Endothelial cell of umbilical vein (primary cell): ENCODE measurements at regions not wholly inside any gene's neighbourhood (a gene's known extent, or its start where the extent isn't known, plus 50 kb on each side); places are given as distances from the start of the nearest gene placed in this dataset.

Source experiments
- BruUV-seq: library from RNA; stranded (reverse); fragments of 400-500 nt; replicated peaks from 2 replicates; lab custom pipeline; 2021; lab: Mats Ljungman, UMichigan
- CTCF ChIA-PET: fragments of 300-600, 350-600 bp; sonication (Branson Sonifier 250); formaldehyde crosslinking; loops from one replicate; lab custom pipeline; 2021; ENCODE audit warnings: antibody characterized with exemption, inconsistent platforms; lab: Charles Lee
- POLR2A ChIA-PET: fragments of 300-600, 350-600 bp; sonication (Branson Sonifier 250); formaldehyde crosslinking; loops from one replicate; lab custom pipeline; 2021; ENCODE audit warnings: antibody characterized with exemption, inconsistent platforms; lab: Charles Lee
- DNase-seq: peaks from one replicate; pipeline ENCODE4 v3.0.0-alpha.2; 2011; ENCODE audit warnings: low read depth, low spot score
- FAIRE-seq: peaks from 2 replicates; lab custom pipeline; 2011; peaks lifted over from hg19 to GRCh38; lab: Jason Lieb, UNC
- H2AFZ ChIP-seq: 2 replicates; pipeline ENCODE4 v1.6.0; 2012; ENCODE audit warnings: low read depth, low read length, control low read depth, inconsistent platforms
- H3K27ac ChIP-seq: 2 replicates; pipeline ENCODE4 v1.5.1; 2011; ENCODE audit warnings: low read depth, mild to moderate bottlenecking, control low read depth, low read length, moderate library complexity; ENCODE audit not compliant: insufficient read depth
- H3K27me3 ChIP-seq, 2 experiments: 2 replicates each; pipeline versions ENCODE4 v1.6.0 to v1.6.1; 2011; ENCODE audit warnings: low read length in 2 of 2, mixed read lengths in 1 of 2; ENCODE audit not compliant: control insufficient read depth in 2 of 2, insufficient read depth in 2 of 2
- H3K36me3 ChIP-seq, 2 experiments: 2 replicates in 1 of 2; 3 replicates in 1 of 2; pipeline ENCODE4 v1.5.1; 2011; ENCODE audit warnings: low read length in 2 of 2, mild to moderate bottlenecking in 1 of 2, moderate library complexity in 1 of 2; ENCODE audit not compliant: control insufficient read depth in 2 of 2, insufficient read depth in 2 of 2; ENCODE audit errors: extremely low read depth in 1 of 2
- H3K4me1 ChIP-seq: 3 replicates; pipeline ENCODE4 v1.5.1; 2011; ENCODE audit warnings: mild to moderate bottlenecking, low read length; ENCODE audit not compliant: control insufficient read depth, insufficient read depth; ENCODE audit errors: extremely low read depth
- H3K4me2 ChIP-seq: 2 replicates; pipeline ENCODE4 v1.6.1; 2011; ENCODE audit warnings: low read length, control low read depth, mixed read lengths; ENCODE audit not compliant: insufficient read depth
- H3K4me3 ChIP-seq, 3 experiments: fragments of 200-600 bp in 1 of 3; sonication (generic), shearing (Covaris generic) in 1 of 3; replicated peaks in 1 of 3; 2 replicates each; pipeline ENCODE4 v1.5.1; 2011 to 2016; ENCODE audit warnings: control low read depth in 3 of 3, low read length in 3 of 3, mild to moderate bottlenecking in 2 of 3, inconsistent platforms in 1 of 3, low read depth in 1 of 3, moderate library complexity in 1 of 3; ENCODE audit not compliant: insufficient read depth in 1 of 3
- H3K79me2 ChIP-seq: 2 replicates; pipeline ENCODE4 v1.6.0; 2012; ENCODE audit warnings: low read length, inconsistent platforms; ENCODE audit not compliant: control insufficient read depth, insufficient read depth
- H3K9ac ChIP-seq: replicated peaks from 2 replicates; pipeline ENCODE3; 2011; ENCODE audit warnings: low read length, control low read depth; ENCODE audit not compliant: insufficient read depth; ENCODE audit errors: extremely low read depth
- H3K9me1 ChIP-seq: replicated peaks from 3 replicates; pipeline ENCODE4 v1.6.0; 2011; ENCODE audit warnings: mild to moderate bottlenecking, low read length; ENCODE audit not compliant: control insufficient read depth, insufficient read depth; ENCODE audit errors: extremely low read depth
- H3K9me3 ChIP-seq: replicated peaks from 2 replicates; pipeline ENCODE4 v1.5.1; 2012; ENCODE audit warnings: low read length, inconsistent platforms; ENCODE audit not compliant: control insufficient read depth, insufficient read depth
- H4K20me1 ChIP-seq: replicated peaks from 2 replicates; pipeline ENCODE3; 2011; ENCODE audit warnings: mild to moderate bottlenecking, low read length; ENCODE audit not compliant: control insufficient read depth, insufficient read depth; ENCODE audit errors: extremely low read depth
- EZH2 ChIP-seq: IDR thresholded peaks from 2 replicates; pipeline ENCODE4 v1.6.1; 2012; ENCODE audit warnings: borderline replicate concordance, low read depth, mild to moderate bottlenecking, moderate library complexity, low read length, inconsistent platforms; ENCODE audit not compliant: severe bottlenecking
- FOS ChIP-seq: IDR thresholded peaks from 2 replicates; pipeline ENCODE4 v1.6.1; 2011; ENCODE audit warnings: mild to moderate bottlenecking, low read length, moderate library complexity, borderline replicate concordance; ENCODE audit not compliant: insufficient read depth
- GATA2 ChIP-seq: IDR thresholded peaks from 2 replicates; pipeline ENCODE4 v1.7.0; 2011; ENCODE audit warnings: low read depth, mild to moderate bottlenecking, moderate library complexity, mixed read lengths, low read length; ENCODE audit not compliant: insufficient read length, insufficient read depth
- JUN ChIP-seq: IDR thresholded peaks from 2 replicates; pipeline ENCODE4 v1.6.1; 2011; ENCODE audit warnings: borderline replicate concordance, low read depth; ENCODE audit not compliant: insufficient read length, insufficient read depth
- MYC ChIP-seq: IDR thresholded peaks from one replicate; pipeline ENCODE4 v1.6.1; 2011; ENCODE audit warnings: mild to moderate bottlenecking, low read depth, low read length
- POLR2A ChIP-seq: IDR thresholded peaks from 2 replicates; pipeline ENCODE4 v1.6.1; 2012; ENCODE audit warnings: low read depth, mild to moderate bottlenecking, control low read depth, low read length
- POLR2AphosphoS5 ChIP-seq: IDR thresholded peaks from 2 replicates; pipeline ENCODE4 v1.6.1; 2012; ENCODE audit warnings: low read depth, mild to moderate bottlenecking, control low read depth, low read length, moderate library complexity; ENCODE audit not compliant: insufficient read depth
- dilution Hi-C: fragments of 300-500 bp; cut with MboI; formaldehyde crosslinking; loops from one replicate; pipeline ENCODE4 v1.15.0; 2019; ENCODE audit warnings: low sequenced_read_pairs; ENCODE audit not compliant: extremely low pct_ligation_motif_present
- intact Hi-C: fragments of 100-400 bp; cut with micrococcal nuclease; formaldehyde crosslinking; loops from one replicate; pipeline ENCODE4 v1.10.0; 2022
- TF ChIP-seq, protein P1 (sequence below), 2 donors: IDR thresholded peaks; 1 replicate in 1 of 2; 2 replicates in 1 of 2; pipeline ENCODE4 v1.5.1; 2011; ENCODE audit warnings: low read length in 2 of 2, mild to moderate bottlenecking in 2 of 2, moderate library complexity in 2 of 2, control low read depth in 1 of 2, inconsistent platforms in 1 of 2, low read depth in 1 of 2; ENCODE audit not compliant: insufficient read depth in 1 of 2; ENCODE audit errors: extremely low read depth in 1 of 2
- TF ChIP-seq, protein P2 (sequence below): IDR thresholded peaks from 2 replicates; pipeline ENCODE4 v1.6.1; 2011; ENCODE audit not compliant: insufficient read depth, insufficient read length

DNA sequence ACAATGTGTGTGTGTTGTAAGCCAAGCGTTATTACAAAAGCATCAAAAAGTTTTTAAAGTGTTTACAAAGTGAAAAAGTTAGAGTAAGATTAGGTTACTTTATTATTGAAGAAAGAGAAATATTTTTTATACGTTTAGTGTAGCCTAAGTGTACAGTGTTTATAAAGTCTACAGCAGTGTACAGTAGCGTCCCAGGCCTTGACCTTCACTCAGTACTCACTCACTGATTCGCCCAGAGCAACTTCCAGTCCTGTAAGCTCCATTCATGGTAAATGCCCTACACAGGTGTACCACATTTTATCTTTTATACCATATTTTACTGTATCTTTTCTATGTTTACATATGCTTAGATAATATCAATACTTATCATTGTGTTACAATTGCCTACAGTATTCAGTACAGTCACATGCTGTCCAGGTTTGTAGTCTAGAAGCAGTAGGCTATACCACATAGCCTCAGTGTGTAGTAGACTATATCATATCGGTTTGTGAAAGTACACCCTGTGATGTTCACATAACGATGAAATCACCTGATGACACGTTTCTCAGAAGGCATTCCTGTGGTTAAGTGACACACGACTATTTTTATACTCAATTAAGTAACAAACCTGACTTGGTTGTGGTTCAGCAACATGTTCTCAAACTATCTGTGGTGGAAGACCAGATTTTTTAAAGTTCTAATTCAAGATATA, 152.0 kb upstream of the EDNRA start:
- H3K27me3 ChIP-seq, result no peaks in the 10 kb centered on the region

GRCh38 chr4:147332091-147332490, 148.8 kb upstream of the EDNRA start:
- no TSS peak for BruUV-seq
- no peaks in the 10 kb centered on the region for H3K36me3 ChIP-seq
- dilution Hi-C loops (no loop called here), intact Hi-C loops (loop anchor here (10.0 kb wide), 1 partner anchor 243 kb away; no protein-coding TSS in a partner anchor)
- peaks cover 29% of the 10 kb centered on the region for H3K4me1 ChIP-seq
- H3K9me1 ChIP-seq, result no peaks in the 10 kb centered on the region
- TF ChIP-seq EZH2 (no peak), POLR2A (no peak), JUN (no peak), GATA2 (no peak), MYC (no peak), FOS (no peak), POLR2AphosphoS5 (no peak)
- TF ChIP-seq, protein P1, sequence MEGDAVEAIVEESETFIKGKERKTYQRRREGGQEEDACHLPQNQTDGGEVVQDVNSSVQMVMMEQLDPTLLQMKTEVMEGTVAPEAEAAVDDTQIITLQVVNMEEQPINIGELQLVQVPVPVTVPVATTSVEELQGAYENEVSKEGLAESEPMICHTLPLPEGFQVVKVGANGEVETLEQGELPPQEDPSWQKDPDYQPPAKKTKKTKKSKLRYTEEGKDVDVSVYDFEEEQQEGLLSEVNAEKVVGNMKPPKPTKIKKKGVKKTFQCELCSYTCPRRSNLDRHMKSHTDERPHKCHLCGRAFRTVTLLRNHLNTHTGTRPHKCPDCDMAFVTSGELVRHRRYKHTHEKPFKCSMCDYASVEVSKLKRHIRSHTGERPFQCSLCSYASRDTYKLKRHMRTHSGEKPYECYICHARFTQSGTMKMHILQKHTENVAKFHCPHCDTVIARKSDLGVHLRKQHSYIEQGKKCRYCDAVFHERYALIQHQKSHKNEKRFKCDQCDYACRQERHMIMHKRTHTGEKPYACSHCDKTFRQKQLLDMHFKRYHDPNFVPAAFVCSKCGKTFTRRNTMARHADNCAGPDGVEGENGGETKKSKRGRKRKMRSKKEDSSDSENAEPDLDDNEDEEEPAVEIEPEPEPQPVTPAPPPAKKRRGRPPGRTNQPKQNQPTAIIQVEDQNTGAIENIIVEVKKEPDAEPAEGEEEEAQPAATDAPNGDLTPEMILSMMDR (IDR thresholded peaks at IDR 0.05; ENCODE audit: extremely low read depth in 1 of 2, insufficient read depth in 1 of 2, low read depth in 1 of 2, low read length in 2 of 2), result no peak
- TF ChIP-seq, protein P2, sequence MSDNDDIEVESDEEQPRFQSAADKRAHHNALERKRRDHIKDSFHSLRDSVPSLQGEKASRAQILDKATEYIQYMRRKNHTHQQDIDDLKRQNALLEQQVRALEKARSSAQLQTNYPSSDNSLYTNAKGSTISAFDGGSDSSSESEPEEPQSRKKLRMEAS, result no peak
- no peaks in the 10 kb centered on the region for H3K79me2 ChIP-seq
- no peak overlapping the region for H3K27ac ChIP-seq
- ChIA-PET POLR2A (no interaction called here), CTCF (no interaction called here)
- H4K20me1 ChIP-seq, result no peaks in the 10 kb centered on the region
- no peak overlapping the region for H3K4me2 ChIP-seq
- DNase-seq, result no peak
- H3K4me3 ChIP-seq, result no peak overlapping the region
- no peak overlapping the region for H3K9ac ChIP-seq
- H3K9me3 ChIP-seq, result no peaks in the 10 kb centered on the region
- no peak overlapping the region for H2AFZ ChIP-seq
- no peak for FAIRE-seq
- no peaks in the 10 kb centered on the region for H3K27me3 ChIP-seq

More for the DNA sequence above, 152.0 kb upstream of the EDNRA start:
- H3K36me3 ChIP-seq, result no peaks in the 10 kb centered on the region
- no peak overlapping the region for H3K4me3 ChIP-seq
- H3K9me1 ChIP-seq, result no peaks in the 10 kb centered on the region
- no peaks in the 10 kb centered on the region for H4K20me1 ChIP-seq
- TF ChIP-seq, protein P1 (IDR thresholded peaks at IDR 0.05; ENCODE audit: extremely low read depth in 1 of 2, insufficient read depth in 1 of 2, low read depth in 1 of 2, low read length in 2 of 2), result no peak
- TF ChIP-seq POLR2AphosphoS5, result no peak
- TF ChIP-seq EZH2, result no peak
- no peak for TF ChIP-seq FOS
- no TSS peak for BruUV-seq
- H3K9ac ChIP-seq, result no peak overlapping the region
- POLR2A ChIA-PET, result no interaction called here
- DNase-seq (no peak), FAIRE-seq (no peak)
- peaks cover 12% of the 10 kb centered on the region for H3K4me1 ChIP-seq
- H3K9me3 ChIP-seq, result no peaks in the 10 kb centered on the region
- dilution Hi-C loops (no loop called here), intact Hi-C loops (no loop called here)
- H2AFZ ChIP-seq, result no peak overlapping the region
- H3K79me2 ChIP-seq, result no peaks in the 10 kb centered on the region
- CTCF ChIA-PET, result interaction anchor here (1.0 kb wide), 1 partner anchor 11 kb away, joined by 3 read pairs; no protein-coding TSS in a partner anchor
- H3K27ac ChIP-seq, result no peak overlapping the region
- no peak overlapping the region for H3K4me2 ChIP-seq
